HepG2 (cell line): ENCODE measurements at regions not wholly inside any gene's neighbourhood (a gene's known extent, or its start where the extent isn't known, plus 50 kb on each side); places are given as distances from the start of the nearest gene placed in this dataset.

Experiments
- ATAC-seq: fragments of 200-7000 bp; cut with Tn5 transposase; 3 replicates; pipeline ENCODE4 v1.9.1; 2020; ENCODE audit warnings: mild to moderate bottlenecking, moderate library complexity
- BruUV-seq: library from RNA; stranded (reverse); fragments of 400-500 nt; replicated peaks from 2 replicates; lab custom pipeline; 2021; lab: Mats Ljungman, UMichigan
- CTCF ChIA-PET: fragments of 300-600 bp; formaldehyde crosslinking; extraction: SDS; loops from one replicate; lab custom pipeline; 2021; ENCODE audit warnings: low total read pairs, inconsistent platforms, low intra/inter-chr PET ratio; lab: Yijun Ruan, JAX
- POLR2A ChIA-PET: fragments of 350-600 bp; sonication (Branson Sonifier 250); formaldehyde crosslinking; loops from one replicate; lab custom pipeline; 2020; ENCODE audit warnings: antibody characterized with exemption, inconsistent platforms; lab: Yijun Ruan, JAX
- DNase-seq: peaks from one replicate; pipeline ENCODE4 v3.0.0-alpha.2; 2015; ENCODE audit warnings: low spot score
- FAIRE-seq: peaks from 3 replicates; lab custom pipeline; 2011; peaks lifted over from hg19 to GRCh38; lab: Jason Lieb, UNC
- H2AFZ ChIP-seq: one replicate; pipeline ENCODE4 v1.6.1; 2011; ENCODE audit warnings: low read length, inconsistent platforms
- H3K27ac ChIP-seq: fragments of 300-600 bp; 3 replicates; pipeline ENCODE4 v1.8.0; 2011; ENCODE audit warnings: mixed run types, mild to moderate bottlenecking, mixed read lengths, low read length, inconsistent platforms; ENCODE audit not compliant: insufficient read depth; ENCODE audit errors: extremely low read length
- H3K27me3 ChIP-seq, 2 experiments: fragments of 200-600 bp in 1 of 2; 2 replicates in 1 of 2; 3 replicates in 1 of 2; pipeline versions ENCODE4 v1.6.0 to v1.8.0; 2011; ENCODE audit warnings: low read length in 2 of 2, mild to moderate bottlenecking in 2 of 2, moderate library complexity in 2 of 2, inconsistent platforms in 1 of 2; ENCODE audit not compliant: insufficient read depth in 2 of 2, control insufficient read depth in 1 of 2
- H3K36me3 ChIP-seq, 2 experiments: fragments of 200-600 bp in 1 of 2; replicated peaks in 1 of 2; 2 replicates in 1 of 2; 3 replicates in 1 of 2; pipeline versions ENCODE4 v1.5.1 to v1.8.0; 2011; ENCODE audit warnings: low read length in 2 of 2, inconsistent platforms in 1 of 2; ENCODE audit not compliant: insufficient read depth in 2 of 2, control insufficient read depth in 1 of 2
- H3K4me1 ChIP-seq: 2 replicates; pipeline ENCODE4 v1.5.1; 2012; ENCODE audit warnings: low read length, inconsistent platforms; ENCODE audit not compliant: insufficient read depth
- H3K4me2 ChIP-seq: 2 replicates; pipeline ENCODE4 v1.6.0; 2011; ENCODE audit warnings: low read depth, low read length, inconsistent platforms
- H3K4me3 ChIP-seq, 3 experiments: fragments of 200-600 bp in 1 of 3; sonication (generic), shearing (Covaris generic) in 1 of 3; replicated peaks in 1 of 3; 2 replicates each; pipeline ENCODE4 v1.5.1; 2011 to 2016; ENCODE audit warnings: low read length in 3 of 3, inconsistent platforms in 2 of 3, low read depth in 2 of 3, mild to moderate bottlenecking in 2 of 3, control low read depth in 1 of 3, mixed read lengths in 1 of 3; ENCODE audit not compliant: insufficient read depth in 1 of 3
- H3K79me2 ChIP-seq: one replicate; pipeline ENCODE4 v1.6.1; 2011; ENCODE audit warnings: low read length, inconsistent platforms; ENCODE audit not compliant: insufficient read depth
- H3K9ac ChIP-seq: 2 replicates; pipeline ENCODE4 v1.6.0; 2011; ENCODE audit warnings: mild to moderate bottlenecking, low read depth, low read length, inconsistent platforms; ENCODE audit not compliant: insufficient read depth
- H3K9me3 ChIP-seq: 2 replicates; pipeline ENCODE4 v1.5.1; 2012; ENCODE audit warnings: mild to moderate bottlenecking, low read length
- H4K20me1 ChIP-seq: 2 replicates; pipeline ENCODE4 v1.6.0; 2011; ENCODE audit warnings: inconsistent platforms, mild to moderate bottlenecking, low read length, moderate library complexity; ENCODE audit not compliant: insufficient read depth
- CBX2 ChIP-seq, 2 experiments: fragments of 200-600 bp in 1 of 2; sonication (generic); formaldehyde crosslinking in 1 of 2; IDR thresholded peaks; 2 replicates each; pipeline versions ENCODE4 v1.7.0 to v1.8.1; 2018 to 2022; ENCODE audit warnings: low read depth in 2 of 2, low read length in 1 of 2, mild to moderate bottlenecking in 1 of 2, missing genetic modification reagents in 1 of 2
- CREM ChIP-seq, 2 experiments: sonication (generic) in 1 of 2; formaldehyde crosslinking in 1 of 2; IDR thresholded peaks; 2 replicates each; pipeline versions ENCODE4 v1.4.0 to v1.6.1; 2016 to 2020; ENCODE audit warnings: antibody characterized with exemption in 1 of 2, mild to moderate bottlenecking in 1 of 2, missing genetic modification reagents in 1 of 2
- HOXD1 ChIP-seq: sonication (generic); formaldehyde crosslinking; IDR thresholded peaks from 2 replicates; pipeline ENCODE4 v1.5.0; 2020; ENCODE audit warnings: missing genetic modification reagents
- NFE2 ChIP-seq: sonication (generic); formaldehyde crosslinking; IDR thresholded peaks from 2 replicates; pipeline ENCODE4 v1.4.0; 2020; ENCODE audit warnings: missing genetic modification reagents
- RFX3 ChIP-seq: IDR thresholded peaks from 2 replicates; pipeline ENCODE4 v1.6.1; 2016; ENCODE audit warnings: missing biosample characterization, missing genetic modification reagents
- SETDB1 ChIP-seq: sonication (generic); formaldehyde crosslinking; IDR thresholded peaks from 2 replicates; pipeline ENCODE4 v1.5.1; 2020; ENCODE audit warnings: missing genetic modification reagents, mild to moderate bottlenecking, borderline replicate concordance
- TSC22D2 ChIP-seq: sonication (generic); formaldehyde crosslinking; IDR thresholded peaks from 2 replicates; pipeline ENCODE4 v1.5.1; 2020; ENCODE audit warnings: missing genetic modification reagents, mild to moderate bottlenecking, borderline replicate concordance
- ZC3H13 ChIP-seq: sonication (generic); formaldehyde crosslinking; IDR thresholded peaks from 2 replicates; pipeline ENCODE4 v1.8.1; 2023; ENCODE audit warnings: mild to moderate bottlenecking, missing genetic modification reagents, moderate library complexity
- ZNF510 ChIP-seq: sonication (generic); formaldehyde crosslinking; IDR thresholded peaks from 2 replicates; pipeline ENCODE4 v1.4.0; 2020; ENCODE audit warnings: low read depth, mild to moderate bottlenecking, missing genetic modification reagents
- ZNF776 ChIP-seq: sonication (generic); formaldehyde crosslinking; IDR thresholded peaks from 2 replicates; pipeline ENCODE4 v1.4.0; 2020; ENCODE audit warnings: mild to moderate bottlenecking, missing genetic modification reagents
- WGBS: methylation state at CpG from one replicate; pipeline ENCODE4 v1.1.6; 2017; ENCODE audit warnings: low lambda C conversion rate; 5-methylcytosine and 5-hydroxymethylcytosine counted together
- in situ Hi-C: cut with HindIII; loops from 2 replicates; pipeline ENCODE4 v1.10.0; 2017; ENCODE audit warnings: low pct_unique_long_range_greater_than_20kb; ENCODE audit not compliant: extremely low pct_ligation_motif_present
- intact Hi-C: fragments of 100-400 bp; cut with micrococcal nuclease; formaldehyde crosslinking; loops from one replicate; pipeline ENCODE4 v1.10.0; 2022; ENCODE audit not compliant: unreplicated experiment
- TF ChIP-seq, protein P1 (sequence below): sonication (generic); formaldehyde crosslinking; IDR thresholded peaks from 2 replicates; pipeline ENCODE4 v1.4.0; 2020; ENCODE audit warnings: missing genetic modification reagents
- TF ChIP-seq, protein P2 (sequence below): sonication (generic); formaldehyde crosslinking; IDR thresholded peaks from 2 replicates; pipeline ENCODE4 v1.4.0; 2020; ENCODE audit warnings: missing genetic modification reagents, borderline replicate concordance
- TF ChIP-seq, protein P3 (sequence below): sonication (generic); formaldehyde crosslinking; IDR thresholded peaks from 2 replicates; pipeline ENCODE4 v1.9.0; 2021; ENCODE audit warnings: missing genetic modification reagents, mild to moderate bottlenecking, borderline replicate concordance
- TF ChIP-seq, protein P4 (sequence below): IDR thresholded peaks from 2 replicates; pipeline ENCODE4 v1.6.1; 2012; ENCODE audit warnings: low read length, improper control_type of control experiment

DNA sequence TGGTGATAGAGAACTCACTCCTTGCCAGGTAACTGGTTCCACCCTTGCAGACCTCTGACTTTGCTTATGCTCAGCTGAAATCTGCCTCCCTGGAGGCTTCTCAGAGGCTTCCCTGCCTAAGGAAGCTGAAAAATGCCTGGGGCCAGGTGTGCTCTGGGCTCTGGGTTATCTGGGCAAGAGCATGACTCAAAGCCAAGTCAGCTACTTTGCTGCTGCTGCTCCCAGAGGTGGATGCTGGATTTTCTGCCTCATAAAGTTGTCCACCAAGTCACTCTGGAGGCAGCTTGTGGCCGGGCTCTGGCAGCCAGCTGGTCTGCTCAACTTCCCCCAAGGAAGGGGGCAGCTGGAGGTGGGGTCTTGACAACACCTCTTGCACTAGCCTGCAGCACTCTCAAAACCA, 132.7 kb downstream of the PJA1 start (continued):
- no peak for TF ChIP-seq CREM (IDR thresholded peaks at IDR 0.05)
- TF ChIP-seq CREM (CRISPR knock-in tag; IDR thresholded peaks at IDR 0.05) = no peak

DNA sequence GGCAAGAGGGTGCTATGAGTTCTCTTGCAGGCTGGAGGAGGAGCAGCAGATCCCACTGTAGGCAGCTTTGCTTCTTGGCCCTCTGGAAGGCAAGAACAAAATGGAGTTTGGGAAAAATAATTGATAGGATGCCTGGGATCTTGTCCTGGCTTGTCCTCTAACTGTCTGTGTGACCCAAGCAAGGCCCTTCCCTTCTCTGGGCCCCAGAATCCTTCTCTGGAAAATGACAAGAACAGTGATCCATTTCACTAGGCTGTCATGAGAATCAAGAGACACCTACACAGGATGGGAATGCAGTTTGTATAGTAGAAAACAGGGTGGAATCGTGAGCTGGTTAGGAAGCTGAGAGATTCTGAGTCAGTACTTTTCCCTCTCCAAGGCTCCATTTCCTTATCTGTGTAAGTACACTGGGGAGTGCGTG, 133.3 kb downstream of the PJA1 start:
- Histone ChIP-seq H3K9ac (no peak overlapping the region), H2AFZ (no peak overlapping the region), H3K4me3 (no peak overlapping the region), H4K20me1 (no peaks in the 10 kb centered on the region), H3K27me3 (no peaks in the 10 kb centered on the region), H3K4me2 (no peak overlapping the region), H3K9me3 (no peaks in the 10 kb centered on the region), H3K36me3 (no peaks in the 10 kb centered on the region), H3K4me1 (peaks cover 11% of the 10 kb centered on the region; the same call in 1 of the 2 replicates), H3K79me2 (no peaks in the 10 kb centered on the region), H3K27ac (no peak overlapping the region)
- 35% methylated on average over 2 of the region's 2 CpGs for WGBS
- FAIRE-seq (no peak), ATAC-seq (no peak), DNase-seq (no peak)
- no TSS peak for BruUV-seq
- POLR2A ChIA-PET = no interaction called here
- intact Hi-C loops = no loop called here
- CTCF ChIA-PET = no interaction called here
- in situ Hi-C loops = loop anchor here (10.0 kb wide), 1 partner anchor 207 kb away; the partner anchor contains the start of gene EFNB1
- TF ChIP-seq CBX2 (IDR thresholded peaks at IDR 0.05; ENCODE audit: low read depth, low read length) (no peak), CBX2 (CRISPR knock-in tag; IDR thresholded peaks at IDR 0.05; ENCODE audit: low read depth) (no peak), ZNF510 (CRISPR knock-in tag) (no peak), HOXD1 (CRISPR knock-in tag) (no peak), ZNF776 (CRISPR knock-in tag) (no peak), SETDB1 (CRISPR knock-in tag) (no peak), TSC22D2 (CRISPR knock-in tag) (no peak), RFX3 (CRISPR knock-in tag) (no peak), NFE2 (no peak), ZC3H13 (CRISPR knock-in tag) (no peak)
- TF ChIP-seq, protein P1, sequence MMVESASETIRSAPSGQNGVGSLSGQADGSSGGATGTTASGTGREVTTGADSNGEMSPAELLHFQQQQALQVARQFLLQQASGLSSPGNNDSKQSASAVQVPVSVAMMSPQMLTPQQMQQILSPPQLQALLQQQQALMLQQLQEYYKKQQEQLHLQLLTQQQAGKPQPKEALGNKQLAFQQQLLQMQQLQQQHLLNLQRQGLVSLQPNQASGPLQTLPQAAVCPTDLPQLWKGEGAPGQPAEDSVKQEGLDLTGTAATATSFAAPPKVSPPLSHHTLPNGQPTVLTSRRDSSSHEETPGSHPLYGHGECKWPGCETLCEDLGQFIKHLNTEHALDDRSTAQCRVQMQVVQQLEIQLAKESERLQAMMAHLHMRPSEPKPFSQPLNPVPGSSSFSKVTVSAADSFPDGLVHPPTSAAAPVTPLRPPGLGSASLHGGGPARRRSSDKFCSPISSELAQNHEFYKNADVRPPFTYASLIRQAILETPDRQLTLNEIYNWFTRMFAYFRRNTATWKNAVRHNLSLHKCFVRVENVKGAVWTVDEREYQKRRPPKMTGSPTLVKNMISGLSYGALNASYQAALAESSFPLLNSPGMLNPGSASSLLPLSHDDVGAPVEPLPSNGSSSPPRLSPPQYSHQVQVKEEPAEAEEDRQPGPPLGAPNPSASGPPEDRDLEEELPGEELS (CRISPR knock-in tag) = no peak
- TF ChIP-seq, protein P2, sequence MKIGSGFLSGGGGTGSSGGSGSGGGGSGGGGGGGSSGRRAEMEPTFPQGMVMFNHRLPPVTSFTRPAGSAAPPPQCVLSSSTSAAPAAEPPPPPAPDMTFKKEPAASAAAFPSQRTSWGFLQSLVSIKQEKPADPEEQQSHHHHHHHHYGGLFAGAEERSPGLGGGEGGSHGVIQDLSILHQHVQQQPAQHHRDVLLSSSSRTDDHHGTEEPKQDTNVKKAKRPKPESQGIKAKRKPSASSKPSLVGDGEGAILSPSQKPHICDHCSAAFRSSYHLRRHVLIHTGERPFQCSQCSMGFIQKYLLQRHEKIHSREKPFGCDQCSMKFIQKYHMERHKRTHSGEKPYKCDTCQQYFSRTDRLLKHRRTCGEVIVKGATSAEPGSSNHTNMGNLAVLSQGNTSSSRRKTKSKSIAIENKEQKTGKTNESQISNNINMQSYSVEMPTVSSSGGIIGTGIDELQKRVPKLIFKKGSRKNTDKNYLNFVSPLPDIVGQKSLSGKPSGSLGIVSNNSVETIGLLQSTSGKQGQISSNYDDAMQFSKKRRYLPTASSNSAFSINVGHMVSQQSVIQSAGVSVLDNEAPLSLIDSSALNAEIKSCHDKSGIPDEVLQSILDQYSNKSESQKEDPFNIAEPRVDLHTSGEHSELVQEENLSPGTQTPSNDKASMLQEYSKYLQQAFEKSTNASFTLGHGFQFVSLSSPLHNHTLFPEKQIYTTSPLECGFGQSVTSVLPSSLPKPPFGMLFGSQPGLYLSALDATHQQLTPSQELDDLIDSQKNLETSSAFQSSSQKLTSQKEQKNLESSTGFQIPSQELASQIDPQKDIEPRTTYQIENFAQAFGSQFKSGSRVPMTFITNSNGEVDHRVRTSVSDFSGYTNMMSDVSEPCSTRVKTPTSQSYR (CRISPR knock-in tag) = no peak
- TF ChIP-seq, protein P3, sequence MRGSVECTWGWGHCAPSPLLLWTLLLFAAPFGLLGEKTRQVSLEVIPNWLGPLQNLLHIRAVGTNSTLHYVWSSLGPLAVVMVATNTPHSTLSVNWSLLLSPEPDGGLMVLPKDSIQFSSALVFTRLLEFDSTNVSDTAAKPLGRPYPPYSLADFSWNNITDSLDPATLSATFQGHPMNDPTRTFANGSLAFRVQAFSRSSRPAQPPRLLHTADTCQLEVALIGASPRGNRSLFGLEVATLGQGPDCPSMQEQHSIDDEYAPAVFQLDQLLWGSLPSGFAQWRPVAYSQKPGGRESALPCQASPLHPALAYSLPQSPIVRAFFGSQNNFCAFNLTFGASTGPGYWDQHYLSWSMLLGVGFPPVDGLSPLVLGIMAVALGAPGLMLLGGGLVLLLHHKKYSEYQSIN (CRISPR knock-in tag) = no peak
- TF ChIP-seq, protein P4, sequence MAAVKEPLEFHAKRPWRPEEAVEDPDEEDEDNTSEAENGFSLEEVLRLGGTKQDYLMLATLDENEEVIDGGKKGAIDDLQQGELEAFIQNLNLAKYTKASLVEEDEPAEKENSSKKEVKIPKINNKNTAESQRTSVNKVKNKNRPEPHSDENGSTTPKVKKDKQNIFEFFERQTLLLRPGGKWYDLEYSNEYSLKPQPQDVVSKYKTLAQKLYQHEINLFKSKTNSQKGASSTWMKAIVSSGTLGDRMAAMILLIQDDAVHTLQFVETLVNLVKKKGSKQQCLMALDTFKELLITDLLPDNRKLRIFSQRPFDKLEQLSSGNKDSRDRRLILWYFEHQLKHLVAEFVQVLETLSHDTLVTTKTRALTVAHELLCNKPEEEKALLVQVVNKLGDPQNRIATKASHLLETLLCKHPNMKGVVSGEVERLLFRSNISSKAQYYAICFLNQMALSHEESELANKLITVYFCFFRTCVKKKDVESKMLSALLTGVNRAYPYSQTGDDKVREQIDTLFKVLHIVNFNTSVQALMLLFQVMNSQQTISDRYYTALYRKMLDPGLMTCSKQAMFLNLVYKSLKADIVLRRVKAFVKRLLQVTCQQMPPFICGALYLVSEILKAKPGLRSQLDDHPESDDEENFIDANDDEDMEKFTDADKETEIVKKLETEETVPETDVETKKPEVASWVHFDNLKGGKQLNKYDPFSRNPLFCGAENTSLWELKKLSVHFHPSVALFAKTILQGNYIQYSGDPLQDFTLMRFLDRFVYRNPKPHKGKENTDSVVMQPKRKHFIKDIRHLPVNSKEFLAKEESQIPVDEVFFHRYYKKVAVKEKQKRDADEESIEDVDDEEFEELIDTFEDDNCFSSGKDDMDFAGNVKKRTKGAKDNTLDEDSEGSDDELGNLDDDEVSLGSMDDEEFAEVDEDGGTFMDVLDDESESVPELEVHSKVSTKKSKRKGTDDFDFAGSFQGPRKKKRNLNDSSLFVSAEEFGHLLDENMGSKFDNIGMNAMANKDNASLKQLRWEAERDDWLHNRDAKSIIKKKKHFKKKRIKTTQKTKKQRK = no peak
